ENCODE measurements at regions not wholly inside any gene's neighbourhood (a gene's known extent, or its start where the extent isn't known, plus 50 kb on each side); places are given as distances from the start of the nearest gene placed in this dataset.
"Not testable (repeated sequence)": the region's sequence is repeated elsewhere in the genome, so short reads cannot be mapped to it uniquely, and the experiment has no call there.

DNA sequence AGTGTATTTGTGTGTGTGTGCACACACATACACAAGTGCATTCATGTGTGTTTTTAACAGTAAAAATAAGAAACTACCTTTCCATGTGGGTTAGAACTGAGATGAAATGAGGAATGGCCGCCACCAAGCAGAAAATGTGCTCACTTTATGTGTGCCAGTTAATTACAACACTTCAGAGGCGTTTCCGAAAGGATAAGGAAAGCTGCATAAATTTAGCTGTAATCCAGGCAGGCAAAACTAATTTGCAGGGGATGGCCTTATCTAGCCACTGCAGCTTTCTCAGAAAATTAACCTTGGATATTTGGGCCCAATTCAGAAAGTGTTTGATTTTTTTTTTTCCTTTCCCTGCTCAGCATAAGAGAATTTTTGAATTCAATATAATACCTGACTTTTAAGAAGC, 328.8 kb upstream of the PHF14 start:
- ATAC-seq (no peak), DNase-seq (ENCODE audit: missing footprints) (no peak)
- intact Hi-C loops (cut with DNase I), result no loop called here

DNA sequence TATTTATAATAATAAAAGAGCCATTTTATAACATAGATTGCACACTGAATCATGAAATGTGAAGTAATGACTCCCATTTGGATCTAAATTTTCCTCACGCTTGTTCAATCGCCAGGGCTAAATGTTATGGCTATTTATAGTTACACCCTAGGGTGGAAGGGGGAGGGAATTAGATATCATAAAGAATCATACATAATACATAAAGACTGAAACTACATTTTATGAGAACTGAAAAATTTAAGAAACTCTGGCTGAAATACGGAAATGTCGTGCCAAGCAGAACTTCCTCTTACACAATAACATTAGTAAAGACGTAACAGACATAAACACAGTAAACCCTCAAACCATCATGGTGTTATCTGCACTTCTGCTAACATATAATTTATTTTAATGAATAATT, 327.5 kb upstream of the PHF14 start:
- ATAC-seq (no peak), DNase-seq (ENCODE audit: missing footprints) (no peak)
- intact Hi-C loops (cut with DNase I), result no loop called here

- DNase-seq (ENCODE audit: missing footprints) (no peak), ATAC-seq (no peak)
- intact Hi-C loops (cut with DNase I), result no loop called here
Observed at GRCh38 chr7:10648289-10648688, 325.4 kb upstream of the PHF14 start.

DNA sequence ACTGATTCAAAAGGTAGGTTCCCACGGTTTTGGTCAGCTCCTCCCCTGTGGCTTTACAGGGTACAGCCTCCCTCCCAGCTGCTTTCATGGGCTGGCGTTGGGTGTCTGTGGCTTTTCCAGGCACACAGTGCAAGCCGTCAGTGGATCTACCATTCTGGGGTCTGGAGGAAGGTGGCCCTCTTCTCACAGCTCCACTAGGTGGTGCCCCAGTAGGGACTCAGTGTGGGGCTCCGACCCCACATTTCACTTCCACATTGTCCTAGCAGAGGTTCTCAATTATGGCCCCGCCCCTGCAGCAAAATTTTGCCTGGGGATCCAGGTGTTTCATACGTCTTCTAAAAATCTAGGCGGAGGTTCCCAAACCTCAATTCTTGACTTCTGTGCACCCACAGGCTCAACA, 324.6 kb upstream of the PHF14 start:
- DNase-seq (ENCODE audit: missing footprints); intact Hi-C loops (cut with DNase I); ATAC-seq: not testable (repeated sequence)

DNA sequence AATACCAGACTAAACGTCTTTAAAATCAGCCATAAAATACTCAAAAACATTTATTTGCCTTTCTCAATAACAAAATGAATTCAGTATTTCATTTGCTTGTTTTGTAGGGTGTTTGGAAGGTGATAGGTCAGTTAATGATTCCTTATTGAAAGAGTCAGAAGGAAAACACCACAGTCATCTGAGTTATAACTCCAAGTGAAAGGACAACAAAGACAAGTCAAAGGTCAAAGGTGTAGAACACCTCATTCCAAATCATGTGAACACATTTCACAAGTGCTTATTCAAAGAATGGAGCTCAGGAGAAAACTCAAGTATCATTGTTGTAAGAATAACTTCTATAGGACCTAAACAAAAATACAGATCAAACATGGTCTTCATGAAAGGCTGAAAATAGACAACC, 318.6 kb upstream of the PHF14 start:
- ATAC-seq (no peak), DNase-seq (ENCODE audit: missing footprints) (no peak)
- intact Hi-C loops (cut with DNase I), result no loop called here

GRCh38 chr7:10657201-10657600, 316.5 kb upstream of the PHF14 start:
- no peak for ATAC-seq
- DNase-seq (ENCODE audit: missing footprints), result no peak
- intact Hi-C loops (cut with DNase I), result no loop called here

- DNase-seq (ENCODE audit: missing footprints), result no peak
- no peak for ATAC-seq
- intact Hi-C loops (cut with DNase I), result no loop called here
Observed at GRCh38 chr7:10657837-10658236, 315.8 kb upstream of the PHF14 start.

DNA sequence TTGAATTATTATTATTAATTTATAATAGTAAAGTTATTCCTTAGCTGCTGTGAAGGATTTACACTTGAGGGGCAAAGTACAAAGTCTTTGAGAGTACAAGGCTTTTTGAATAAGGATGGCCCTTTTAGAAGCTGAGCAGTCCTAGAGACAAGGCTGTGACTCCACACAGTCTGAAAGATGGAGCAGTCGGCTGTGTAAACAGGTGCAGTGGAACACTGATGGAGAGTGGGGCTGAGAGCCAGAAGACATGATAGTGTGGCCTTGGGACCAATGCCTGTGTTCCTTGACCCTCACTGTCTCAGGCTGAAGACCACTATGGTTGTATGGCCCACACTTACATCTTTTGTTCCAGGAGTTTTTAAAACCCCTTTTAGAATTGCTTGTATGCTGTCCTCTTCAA, 311.2 kb upstream of the PHF14 start:
- no peak for ATAC-seq
- intact Hi-C loops (cut with DNase I), result no loop called here
- no peak for DNase-seq (ENCODE audit: missing footprints)

GRCh38 chr7:10662982-10663884, 310.4 kb upstream of the PHF14 start:
- DNase-seq (ENCODE audit: missing footprints) (no peak), ATAC-seq (no peak)
- intact Hi-C loops (cut with DNase I), result no loop called here

GRCh38 chr7:10672186-10672585, 301.5 kb upstream of the PHF14 start:
- ATAC-seq (no peak), DNase-seq (ENCODE audit: missing footprints) (peak; percentile 48)
- intact Hi-C loops (cut with DNase I), result no loop called here

GRCh38 chr7:10677211-10677610, 296.5 kb upstream of the PHF14 start:
- intact Hi-C loops (cut with DNase I), result no loop called here
- DNase-seq (ENCODE audit: missing footprints) (no peak), ATAC-seq (no peak)

DNA sequence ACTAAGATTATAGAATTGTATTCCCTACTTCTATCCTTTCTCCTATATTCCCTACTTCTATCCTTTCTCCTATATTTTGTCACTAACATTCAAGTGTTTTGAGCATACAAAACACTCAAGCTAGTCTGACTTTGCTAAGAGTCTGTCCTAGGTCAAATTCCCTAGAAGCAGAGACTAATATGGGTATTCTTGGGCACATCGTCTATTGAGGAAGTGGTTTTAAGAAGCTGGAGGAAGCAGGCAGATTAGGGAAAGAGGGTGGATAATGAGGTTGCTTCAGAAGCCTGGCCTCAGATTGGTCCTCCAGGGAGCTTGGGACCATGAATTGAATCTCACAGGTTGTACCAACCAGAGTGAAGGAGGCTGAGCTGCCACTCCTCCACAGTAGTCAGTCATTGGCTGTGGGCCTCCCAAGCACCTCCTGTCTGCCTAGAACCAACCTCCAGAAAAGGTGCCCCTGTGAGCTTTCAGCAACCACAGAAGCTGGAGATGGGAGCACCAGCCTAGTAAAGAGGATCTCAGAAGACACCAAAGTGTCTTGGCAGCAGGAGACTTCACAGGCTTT, 295.9 kb upstream of the PHF14 start:
- intact Hi-C loops (cut with DNase I), result no loop called here
- no peak for DNase-seq (ENCODE audit: missing footprints)
- ATAC-seq, result no peak

- intact Hi-C loops (cut with DNase I), result no loop called here
Observed at GRCh38 chr7:10684606-10685005, 289.1 kb upstream of the PHF14 start.

DNA sequence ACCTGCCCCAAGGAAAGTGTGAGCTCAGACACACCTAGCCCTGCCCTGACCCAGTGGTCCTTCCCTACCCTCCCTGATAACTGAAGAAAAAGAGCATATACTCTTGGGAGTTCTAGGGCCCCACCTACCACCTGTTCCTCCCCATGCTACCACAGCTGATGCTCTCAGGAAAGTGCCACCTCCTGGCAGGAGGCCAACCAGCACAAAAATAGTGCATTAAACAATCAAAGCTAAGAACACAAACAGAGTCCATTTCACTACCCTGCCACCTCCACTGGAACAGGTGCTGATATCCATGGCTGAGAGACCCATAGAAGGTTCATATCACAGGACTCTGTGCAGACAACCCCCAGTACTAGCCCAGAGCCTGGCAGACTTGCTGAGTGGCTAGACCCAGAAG, 288.6 kb upstream of the PHF14 start:
- no peak for ATAC-seq
- DNase-seq (ENCODE audit: missing footprints), result no peak
- intact Hi-C loops (cut with DNase I), result no loop called here

More at GRCh38 chr7:10684606-10685005, 289.1 kb upstream of the PHF14 start:
- no peak for DNase-seq (ENCODE audit: missing footprints)
- ATAC-seq, result no peak

DNA sequence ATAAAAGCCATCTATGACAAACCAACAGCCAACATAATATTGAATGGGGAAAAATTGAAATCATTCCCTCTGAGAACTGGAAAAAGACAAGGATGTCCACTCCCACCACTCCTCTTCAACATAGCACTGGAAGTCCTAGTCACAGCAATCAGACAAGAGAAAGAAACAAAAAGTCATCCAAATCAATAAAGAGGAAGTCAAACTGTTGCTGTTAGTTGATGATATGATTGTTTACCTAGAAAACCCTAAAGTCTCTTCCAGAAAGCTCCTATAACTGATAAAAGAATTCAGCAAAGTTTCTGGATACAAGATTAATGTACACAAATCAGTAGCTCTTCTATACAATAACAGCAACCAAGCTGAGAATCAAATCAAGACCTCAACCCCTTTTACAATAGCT, 285.1 kb upstream of the PHF14 start:
- DNase-seq (ENCODE audit: missing footprints) (no peak), ATAC-seq (no peak)
- intact Hi-C loops (cut with DNase I), result no loop called here

- ATAC-seq (no peak), DNase-seq (ENCODE audit: missing footprints) (no peak)
- intact Hi-C loops (cut with DNase I), result no loop called here
Observed at GRCh38 chr7:10696064-10696463, 277.6 kb upstream of the PHF14 start.

DNA sequence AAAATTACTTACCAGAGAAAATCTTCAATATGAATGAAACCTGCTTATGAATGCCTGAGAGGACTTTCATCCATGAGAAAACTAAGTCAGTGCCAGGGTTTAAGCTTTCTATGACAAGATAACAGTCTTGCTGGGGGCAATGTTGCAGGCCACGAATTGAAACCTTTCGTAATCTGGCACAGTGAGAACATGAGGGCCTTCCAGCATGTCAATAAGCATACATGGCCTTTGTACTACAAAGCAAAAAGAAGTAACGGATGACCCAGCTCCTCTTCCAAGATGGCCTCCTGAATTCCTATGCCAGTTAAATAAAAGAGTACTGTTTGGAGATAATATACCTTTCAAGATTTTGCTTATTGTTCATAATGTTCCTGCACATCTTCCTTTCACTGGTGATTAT, 270.6 kb upstream of the PHF14 start:
- DNase-seq (ENCODE audit: missing footprints) (no peak), ATAC-seq (no peak)
- intact Hi-C loops (cut with DNase I), result no loop called here

GRCh38 chr7:10703981-10704380, 269.7 kb upstream of the PHF14 start:
- DNase-seq (ENCODE audit: missing footprints), result no peak
- no peak for ATAC-seq
- intact Hi-C loops (cut with DNase I), result no loop called here

DNA sequence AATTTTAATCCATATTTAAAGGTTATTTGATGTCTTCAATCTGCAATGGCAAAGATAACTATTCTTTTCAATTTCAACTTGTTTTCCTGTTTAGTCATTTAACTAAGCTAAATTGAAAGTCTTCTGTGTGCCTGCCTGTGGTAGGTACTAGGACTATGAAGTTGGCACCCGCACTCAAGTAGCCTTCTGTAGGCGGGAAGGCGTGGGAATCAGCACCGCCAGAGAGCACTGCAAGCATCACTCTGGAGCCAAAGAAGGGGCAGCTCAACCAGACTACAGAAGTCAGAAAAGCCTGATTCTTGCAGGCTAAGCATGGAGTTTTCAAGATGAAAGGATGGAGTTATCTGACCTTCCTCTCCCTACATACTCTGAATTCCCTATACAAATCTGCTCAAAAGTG, 269.0 kb upstream of the PHF14 start:
- DNase-seq (ENCODE audit: missing footprints), result no peak
- no peak for ATAC-seq
- intact Hi-C loops (cut with DNase I), result no loop called here

DNA sequence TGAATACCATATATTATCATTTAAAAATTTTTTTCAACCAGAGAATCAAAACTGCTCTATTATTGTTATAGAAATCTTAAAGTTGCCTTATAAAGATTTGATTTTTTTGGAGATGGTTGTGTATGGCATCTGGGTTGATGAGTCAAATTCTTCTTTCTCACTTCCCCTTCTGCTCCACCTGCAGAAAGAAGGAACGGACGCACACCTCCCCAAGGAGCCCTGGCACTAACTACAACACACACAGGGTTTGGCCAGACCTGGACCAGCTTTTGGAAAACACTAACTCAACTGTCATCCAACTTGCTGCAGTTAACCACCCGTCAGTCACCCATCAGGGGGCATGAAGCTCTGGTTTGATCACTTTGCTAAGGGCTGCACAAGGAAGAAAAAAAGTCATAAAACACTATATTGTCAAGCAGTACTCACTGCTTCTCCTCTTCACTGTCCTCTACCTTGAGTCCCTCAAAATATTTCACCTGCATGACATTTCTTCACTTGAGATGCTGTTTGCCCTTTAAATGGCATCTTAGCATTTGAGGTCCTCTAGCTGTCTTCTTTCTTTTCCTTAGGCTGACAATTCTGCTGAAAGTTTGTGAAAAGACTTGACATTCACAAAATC, 266.7 kb upstream of the PHF14 start:
- intact Hi-C loops (cut with DNase I), result no loop called here
- ATAC-seq (no peak), DNase-seq (ENCODE audit: missing footprints) (no peak)
